DMS79 treated with DMSO at 0.1 percent for 48 hours (cell line): ENCODE measurements at regions not wholly inside any gene's neighbourhood (a gene's known extent, or its start where the extent isn't known, plus 50 kb on each side); places are given as distances from the start of the nearest gene placed in this dataset.
"Not testable (repeated sequence)": the region's sequence is repeated elsewhere in the genome, so short reads cannot be mapped to it uniquely, and the experiment has no call there.

Source experiments
- DNase-seq: peaks from one replicate; lab custom pipeline; 2025; lab: John Stamatoyannopoulos, UW

DNA sequence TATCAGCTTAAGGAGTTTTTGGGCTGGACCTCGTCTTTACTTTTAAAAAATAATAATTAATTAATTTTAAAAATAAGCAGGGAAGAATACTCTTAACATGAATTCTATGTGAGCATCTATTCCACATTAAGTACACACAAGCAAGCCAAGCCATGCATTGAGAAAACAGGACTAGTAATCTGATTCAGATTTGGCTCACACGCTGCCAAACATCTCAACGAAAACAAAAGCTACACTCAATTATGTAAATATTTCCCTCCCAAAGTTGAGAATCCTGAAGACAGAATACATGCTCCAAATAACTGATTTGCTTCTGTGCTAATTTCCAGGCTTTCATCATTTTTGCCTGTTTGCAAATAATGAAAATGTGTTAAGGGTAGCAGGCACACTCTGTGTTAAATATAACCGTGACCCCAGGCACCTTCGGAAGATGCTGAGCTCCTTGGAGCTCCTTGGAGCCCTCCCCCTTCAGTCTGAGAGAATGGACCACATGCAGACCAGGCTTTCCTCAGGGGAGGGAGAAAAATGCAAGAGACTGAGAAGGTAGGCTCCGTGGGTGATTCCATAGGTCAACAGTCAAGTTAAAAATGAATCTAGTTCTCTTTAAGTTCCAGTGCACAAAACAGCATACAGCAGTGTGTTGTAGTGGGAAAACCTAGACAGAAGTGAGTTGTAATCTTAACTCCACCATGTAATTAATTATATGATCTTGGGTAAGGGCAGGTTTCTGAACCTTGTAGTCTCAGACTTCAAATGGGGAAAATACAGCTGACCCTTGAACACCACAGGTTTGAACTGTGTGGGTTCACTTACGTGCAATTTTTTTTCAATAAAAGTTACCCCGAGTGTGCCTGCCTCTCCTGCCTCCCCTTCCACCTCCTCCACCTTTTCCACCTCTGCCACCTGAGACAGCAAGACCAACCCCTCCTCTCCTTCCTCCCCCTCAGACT lies 161.3 kb upstream of the RREB1 start:
- DNase-seq = no peak

- DNase-seq = no peak
Observed at GRCh38 chr6:6950373-6951145, 157.2 kb upstream of the RREB1 start.

- no peak for DNase-seq
Observed at GRCh38 chr6:6951355-6951754, 156.4 kb upstream of the RREB1 start.

- DNase-seq = no peak
Observed at GRCh38 chr6:6952484-6952883, 155.3 kb upstream of the RREB1 start.

- not testable (repeated sequence) for DNase-seq
Observed at GRCh38 chr6:6952927-6953326, 154.8 kb upstream of the RREB1 start.

GRCh38 chr6:6960571-6961251 lies 147.1 kb upstream of the RREB1 start:
- DNase-seq = no peak

DNA sequence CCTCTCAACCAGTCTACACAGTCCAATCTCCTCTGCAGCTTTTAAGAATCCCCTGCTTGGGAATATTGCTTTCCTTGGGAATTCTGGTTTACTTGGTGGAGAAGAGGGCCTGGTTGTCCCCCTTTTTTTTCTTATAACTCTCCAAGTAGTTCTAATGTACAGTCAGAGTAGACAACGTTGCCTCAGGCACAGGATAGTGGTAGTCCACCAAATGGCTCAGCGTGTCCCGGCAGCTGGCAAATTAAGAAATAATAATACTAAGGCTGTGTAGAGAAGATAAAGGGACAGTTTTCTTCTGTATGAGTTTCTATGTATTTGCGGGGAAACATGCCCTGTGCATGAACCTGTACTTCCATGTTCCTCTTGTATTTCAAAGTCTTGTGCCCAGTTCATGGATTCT lies 145.7 kb upstream of the RREB1 start:
- no peak for DNase-seq

DNA sequence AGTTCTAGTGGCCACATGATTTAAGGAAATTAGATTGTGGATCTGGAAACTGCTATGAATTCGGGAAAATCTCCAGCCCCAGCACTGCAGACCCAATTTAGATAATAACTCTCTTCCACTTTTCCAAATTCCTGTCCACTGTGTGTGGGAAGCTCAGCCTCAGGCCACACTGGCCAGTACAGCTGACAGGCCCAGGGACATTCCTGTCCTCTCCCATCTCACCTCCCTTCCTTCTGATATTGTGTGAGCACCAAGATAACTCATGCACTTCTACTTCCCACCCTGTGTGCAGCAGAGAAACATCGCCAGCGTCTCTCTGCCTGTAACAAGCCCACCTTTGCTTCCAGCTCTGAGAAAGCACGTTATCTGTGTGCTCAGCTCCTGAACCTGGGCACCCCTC lies 145.1 kb upstream of the RREB1 start:
- DNase-seq = no peak

GRCh38 chr6:6963390-6963789 lies 144.4 kb upstream of the RREB1 start:
- not testable (repeated sequence) for DNase-seq

DNA sequence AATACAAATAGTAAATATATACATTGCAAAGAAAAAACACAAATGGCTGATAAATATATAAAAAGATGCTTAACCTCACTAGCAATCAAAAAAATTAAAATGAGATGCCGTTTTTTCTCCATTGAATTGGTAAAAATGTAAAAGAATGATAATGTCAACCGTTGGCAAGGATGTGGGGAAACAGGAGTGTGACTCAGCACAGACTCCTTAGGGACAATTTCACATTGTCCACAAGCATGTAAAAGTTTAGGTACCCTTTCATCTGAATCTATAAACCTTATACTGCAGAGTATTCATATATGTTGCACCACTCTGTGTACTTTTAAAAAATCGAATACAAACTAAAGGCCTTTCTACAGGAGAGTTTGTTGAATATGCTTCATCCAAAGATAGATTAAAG lies 143.1 kb upstream of the RREB1 start:
- DNase-seq = no peak

GRCh38 chr6:6966127-6966526 lies 141.6 kb upstream of the RREB1 start:
- DNase-seq = no peak

- no peak for DNase-seq
Observed at GRCh38 chr6:6966569-6966968, 141.2 kb upstream of the RREB1 start.

- no peak for DNase-seq
Observed at GRCh38 chr6:6968357-6968730, 139.4 kb upstream of the RREB1 start.

DNA sequence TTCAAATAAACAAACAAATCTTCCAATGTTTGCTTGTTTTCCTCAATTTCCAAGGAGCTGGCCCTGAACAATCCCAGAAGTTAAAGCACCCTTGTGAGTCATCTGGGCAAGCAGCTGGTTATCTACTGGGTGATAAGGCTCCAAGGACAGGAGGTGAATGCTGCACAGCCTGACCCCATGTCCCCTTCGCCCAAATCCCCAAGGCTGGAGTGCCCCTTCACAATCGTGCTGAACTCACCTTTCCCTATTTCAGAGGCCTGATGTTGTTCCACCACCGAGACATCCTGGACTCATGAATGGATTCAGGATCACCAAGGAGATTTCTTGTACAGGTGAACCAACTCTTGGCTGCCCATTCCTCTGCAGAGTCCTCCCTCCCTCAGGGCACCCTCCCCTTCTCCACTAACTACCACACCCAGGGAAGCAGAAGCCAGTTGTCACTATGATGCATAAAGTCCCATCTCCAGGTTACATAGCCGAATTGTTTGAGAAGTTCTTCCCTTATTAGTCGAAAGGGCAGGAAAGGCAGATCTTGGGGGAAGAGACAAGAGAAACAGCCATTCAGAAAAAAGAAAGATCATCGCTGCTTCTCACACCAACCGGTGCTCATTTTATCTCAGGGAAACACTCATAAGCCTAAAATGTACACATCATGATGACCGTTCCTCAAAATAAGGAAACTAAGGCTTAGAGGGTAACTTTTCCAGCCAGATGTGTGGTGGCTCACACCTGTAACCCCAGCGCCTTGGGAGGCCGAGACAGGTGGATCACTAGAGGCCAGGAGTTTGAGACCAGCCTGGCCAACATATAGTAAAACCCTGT lies 138.8 kb upstream of the RREB1 start:
- no peak for DNase-seq

GRCh38 chr6:6969761-6970223 lies 138.0 kb upstream of the RREB1 start:
- DNase-seq = peak; percentile 49

GRCh38 chr6:6970851-6971250 lies 136.9 kb upstream of the RREB1 start:
- DNase-seq = no peak

DNA sequence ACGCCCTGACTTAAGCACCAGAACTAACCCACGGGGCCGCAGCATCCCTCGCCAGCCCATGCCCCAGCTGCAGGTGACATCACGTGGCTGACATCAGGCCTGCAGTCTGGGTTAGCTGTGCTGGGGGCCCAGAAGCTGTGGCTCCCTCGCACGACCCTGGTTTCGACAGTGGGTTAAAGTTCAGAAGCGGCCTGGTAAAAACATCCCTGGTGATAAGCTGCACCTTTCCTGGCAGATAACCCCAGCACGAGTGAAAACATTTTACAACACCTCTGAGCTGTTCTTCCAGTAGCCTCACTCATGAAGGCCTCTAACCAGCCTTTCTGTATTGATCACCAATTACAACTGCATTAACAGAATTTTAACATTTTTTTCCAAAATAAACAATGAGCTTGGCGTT lies 136.4 kb upstream of the RREB1 start:
- no peak for DNase-seq

DNA sequence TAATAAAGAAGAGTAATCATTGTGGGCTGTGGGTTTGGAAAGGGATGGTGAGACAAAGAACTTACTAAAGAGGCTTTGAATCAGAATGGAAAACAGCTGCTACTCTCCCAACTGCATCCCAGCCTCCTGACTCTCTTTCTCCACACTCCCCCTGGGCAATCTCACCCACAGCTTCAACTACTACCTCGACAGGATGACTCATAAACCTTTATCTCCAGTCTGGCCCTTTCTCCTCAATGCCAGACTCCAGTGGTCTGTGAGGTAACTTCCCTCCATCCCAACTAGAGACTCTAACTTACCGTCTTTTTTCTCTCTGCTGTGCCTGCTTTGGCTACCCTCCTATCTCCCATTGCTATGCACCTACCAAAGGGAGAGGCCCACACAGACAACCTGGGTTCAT lies 135.3 kb upstream of the RREB1 start:
- DNase-seq = no peak

DNA sequence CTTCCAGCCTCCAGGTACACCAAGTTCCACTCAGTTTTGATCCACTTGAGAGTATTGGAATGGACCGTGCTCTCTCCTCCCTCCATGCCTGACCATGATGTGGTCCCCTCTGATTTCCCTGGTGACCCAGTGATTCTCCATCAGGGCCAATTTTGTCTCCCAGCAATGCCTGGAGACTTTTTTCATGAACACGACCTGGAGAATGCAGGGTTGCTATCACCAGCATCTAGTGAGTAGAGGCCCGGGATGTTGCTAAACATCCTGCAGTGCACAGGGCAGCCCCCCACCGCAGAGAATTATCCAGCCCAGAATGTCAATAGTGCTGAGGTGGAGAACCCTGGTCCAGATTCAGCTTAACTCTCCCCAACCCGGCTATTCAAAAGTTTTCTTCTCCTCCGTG lies 134.0 kb upstream of the RREB1 start:
- DNase-seq = no peak

DNA sequence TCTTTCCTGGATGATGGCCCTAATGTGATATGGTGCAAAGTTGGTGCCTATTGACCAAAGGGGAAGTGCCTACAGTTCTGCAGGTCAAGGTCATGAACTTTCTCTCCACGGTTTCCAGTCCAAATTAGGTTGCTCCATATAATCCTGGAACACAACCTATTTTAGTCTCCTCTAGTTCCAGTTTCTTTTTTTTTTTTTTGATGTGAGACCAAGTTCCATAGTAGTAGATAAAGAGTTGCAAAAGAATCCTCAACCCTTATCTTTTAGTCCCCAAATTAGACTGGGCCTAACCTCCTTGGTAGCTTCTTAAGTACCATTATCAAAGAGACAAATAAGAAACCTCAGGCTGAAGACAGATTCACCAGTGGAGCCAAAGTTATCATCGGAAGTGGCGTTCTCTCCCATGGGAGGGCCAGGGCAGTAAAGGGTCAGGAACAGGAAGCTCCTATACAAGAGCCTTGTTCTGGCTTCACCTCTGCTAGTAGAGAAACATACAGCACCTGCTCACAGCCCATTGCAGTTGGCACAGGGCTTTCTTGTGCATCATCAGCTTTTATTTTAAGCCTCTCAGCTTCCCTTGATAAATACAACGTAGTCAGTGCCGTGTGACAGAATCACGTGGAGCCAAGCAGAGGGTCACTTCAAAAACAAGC lies 132.2 kb upstream of the RREB1 start:
- peak; percentile 14 for DNase-seq

DNA sequence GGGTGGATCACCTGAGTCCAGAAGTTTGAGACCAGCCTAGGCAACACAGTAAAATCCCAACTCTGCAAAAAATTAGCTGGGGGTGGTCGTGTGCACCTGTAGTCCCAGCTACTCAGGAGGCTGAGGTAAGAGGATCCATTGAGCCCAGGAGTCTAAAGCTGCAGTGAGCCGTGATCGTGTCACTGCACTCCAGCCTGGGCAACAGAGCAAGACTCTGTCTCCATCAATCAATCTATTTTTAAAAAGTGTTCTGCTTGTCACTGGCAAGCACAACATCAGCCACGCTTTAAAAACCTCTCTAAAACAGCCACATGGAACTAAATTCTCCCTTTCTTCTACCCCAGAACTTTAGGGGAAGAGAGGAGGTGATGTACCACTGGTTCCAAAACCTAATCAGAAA lies 131.6 kb upstream of the RREB1 start:
- DNase-seq = no peak
